AML-193 (cell line): ENCODE measurements at regions not wholly inside any gene's neighbourhood (a gene's known extent, or its start where the extent isn't known, plus 50 kb on each side); places are given as distances from the start of the nearest gene placed in this dataset.
"Not testable (repeated sequence)": the region's sequence is repeated elsewhere in the genome, so short reads cannot be mapped to it uniquely, and the experiment has no call there.

Source experiments
- DNase-seq, 2 experiments: peaks; one replicate each; lab custom pipeline; 2025; lab: John Stamatoyannopoulos, UW

DNA sequence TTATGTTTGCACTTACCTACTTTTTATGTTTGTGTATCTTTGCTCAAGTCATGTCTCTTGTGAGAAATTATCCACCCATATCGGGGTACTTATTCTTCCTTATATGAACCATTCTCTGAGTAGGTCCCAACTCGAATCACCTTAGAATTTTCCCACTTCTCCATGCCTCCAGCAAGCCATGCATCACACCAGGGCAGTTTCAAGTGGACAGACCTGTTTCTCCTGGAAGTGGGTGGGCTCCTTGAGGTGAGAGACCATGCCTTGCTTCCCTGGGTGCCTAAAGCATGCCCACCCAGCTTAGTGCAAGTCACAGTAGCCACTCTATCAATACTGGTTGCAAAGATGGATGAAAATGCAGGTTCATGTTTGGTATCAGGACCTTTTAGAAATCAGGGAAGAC lies 187.2 kb downstream of the KIT start:
- DNase-seq, result no peak

DNA sequence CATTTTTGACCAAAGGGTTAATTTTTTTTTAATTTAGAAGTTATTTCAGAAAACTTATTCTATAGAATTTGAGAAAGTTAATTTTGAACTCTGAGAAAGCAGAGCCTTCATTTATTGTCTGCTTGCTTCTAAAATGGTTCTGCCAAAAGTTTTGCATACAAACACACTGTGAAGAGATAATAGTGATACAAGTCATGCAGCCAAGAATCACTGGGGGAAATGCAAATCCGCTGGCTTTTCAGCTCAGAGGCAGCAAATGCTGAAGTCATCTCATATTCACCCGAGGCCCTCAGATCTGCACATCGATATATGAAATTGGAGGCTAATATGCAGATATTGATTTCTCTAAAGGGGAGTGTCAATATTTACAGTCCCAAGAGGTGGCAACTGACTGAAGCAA lies 186.2 kb downstream of the KIT start:
- DNase-seq, result no peak

DNA sequence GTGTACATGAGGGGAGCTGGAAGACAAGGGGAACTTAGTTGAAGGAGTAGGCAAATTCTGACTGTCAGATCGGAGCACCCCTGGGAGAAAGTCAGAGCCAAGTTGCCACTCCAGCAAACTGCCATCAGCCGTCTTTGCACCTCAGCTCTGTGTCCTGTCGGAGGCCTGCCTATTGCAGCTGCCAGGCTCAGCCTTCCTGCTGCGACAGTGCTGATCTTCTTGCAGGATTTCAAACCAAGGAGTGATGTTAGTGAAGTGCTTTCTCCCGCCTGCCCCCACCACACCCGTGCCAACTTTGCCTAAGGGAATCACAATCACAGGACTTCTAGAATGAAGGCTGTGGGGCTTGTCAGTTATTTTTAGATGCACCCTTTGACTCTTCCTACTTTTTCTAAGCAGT lies 185.3 kb downstream of the KIT start:
- DNase-seq, result no peak

DNA sequence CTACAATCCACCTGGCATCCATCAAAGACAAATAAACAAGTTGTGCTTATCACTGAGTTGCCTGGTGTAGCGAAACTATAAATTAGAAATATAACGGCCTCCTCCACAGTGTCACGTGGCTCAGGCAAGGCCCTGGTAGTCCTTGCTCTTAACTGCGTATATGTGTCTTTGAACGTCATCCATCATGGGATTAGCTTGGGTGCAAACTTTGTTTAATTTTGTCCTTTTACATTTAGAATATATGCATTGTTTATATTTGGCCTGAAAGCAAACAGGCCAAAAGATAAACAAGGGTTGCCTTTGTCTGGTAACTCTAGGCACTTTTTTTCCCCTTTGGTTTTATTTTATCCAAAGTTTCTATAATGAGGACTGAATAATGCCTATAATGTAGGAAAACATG lies 184.9 kb downstream of the KIT start:
- DNase-seq, result no peak

DNA sequence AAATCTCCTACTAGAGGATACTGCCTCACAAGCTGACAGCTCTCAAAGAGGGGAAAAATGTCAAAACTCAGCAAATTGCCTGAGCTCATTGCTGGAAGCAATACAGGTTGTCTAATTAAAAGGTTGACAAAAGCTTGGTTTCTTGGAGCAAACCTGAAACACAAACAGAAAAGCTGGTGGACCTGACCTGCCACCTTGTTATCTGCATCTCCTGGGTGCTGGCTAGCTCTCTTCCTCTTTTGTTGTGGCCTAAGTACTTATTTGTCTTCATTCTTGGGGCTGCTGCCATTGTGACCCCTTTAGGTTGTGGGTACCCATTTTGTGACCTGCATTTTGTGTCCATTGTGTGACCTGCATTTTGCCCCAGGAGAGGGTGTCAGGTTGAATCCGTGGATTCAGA lies 184.5 kb downstream of the KIT start:
- no peak for DNase-seq

DNA sequence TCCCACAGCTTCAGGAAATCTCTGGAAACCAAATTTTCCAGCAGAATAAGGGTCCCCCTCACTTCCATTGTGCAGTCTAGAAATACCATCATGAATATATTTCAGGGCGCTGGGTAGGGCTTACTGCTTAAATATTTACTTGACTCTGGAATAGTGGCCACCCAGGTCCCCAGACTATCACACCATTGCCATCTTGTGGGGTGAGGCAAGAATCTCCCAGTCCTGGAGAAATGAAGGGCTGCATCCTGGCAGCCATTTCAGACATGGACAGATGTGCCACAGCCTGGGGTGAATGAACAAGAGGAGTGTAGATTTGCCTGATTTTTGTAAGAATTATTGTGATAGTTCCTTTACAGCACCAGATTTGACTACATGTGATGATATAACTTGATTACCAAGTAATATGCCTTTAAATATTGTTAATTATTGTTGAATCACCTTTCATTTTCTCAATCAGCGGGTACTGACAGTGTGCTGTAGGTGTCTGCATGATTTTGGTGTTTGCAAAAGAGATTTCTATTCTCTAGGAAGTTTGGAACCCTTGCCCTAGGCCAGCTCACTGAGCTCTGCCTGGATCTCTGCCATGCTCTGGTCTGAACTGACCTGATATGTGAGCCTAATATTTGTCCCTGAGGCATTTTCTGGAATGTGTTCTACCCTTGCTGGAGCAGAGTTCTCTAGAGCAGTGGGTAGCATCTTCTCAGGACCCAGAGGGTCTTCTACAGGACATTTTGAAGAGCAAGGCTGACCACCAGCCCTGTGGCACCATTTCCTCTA lies 183.4 kb downstream of the KIT start:
- no peak for DNase-seq

GRCh38 chr4:54840430-54840829 lies 182.7 kb downstream of the KIT start:
- DNase-seq, result no peak

GRCh38 chr4:54838301-54838700 lies 180.5 kb downstream of the KIT start:
- DNase-seq, result no peak

GRCh38 chr4:54837576-54838140 lies 179.9 kb downstream of the KIT start:
- no peak for DNase-seq

- DNase-seq, result not testable (repeated sequence)
Measured at GRCh38 chr4:54828361-54828760, 170.6 kb downstream of the KIT start.

GRCh38 chr4:54823616-54824015 lies 165.9 kb downstream of the KIT start:
- DNase-seq, result no peak

DNA sequence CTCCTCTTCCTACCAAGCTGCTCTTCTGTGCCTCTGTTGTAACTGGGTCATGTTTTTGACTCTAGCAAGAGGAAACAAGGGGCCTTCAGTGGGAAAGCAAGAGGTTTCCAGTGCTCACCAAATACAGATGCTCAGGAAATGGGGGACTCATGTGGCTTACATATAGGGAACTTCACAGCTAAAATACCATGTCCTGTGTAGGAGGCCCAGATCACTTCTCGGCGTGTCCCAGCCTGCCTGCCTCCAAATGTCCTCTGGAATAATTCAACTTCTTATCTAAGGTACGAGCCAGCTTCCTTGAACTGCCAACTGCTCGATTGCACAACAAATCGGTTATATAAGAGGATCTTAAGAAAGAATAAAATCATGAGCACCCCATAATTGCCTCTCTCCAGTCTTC lies 161.3 kb downstream of the KIT start:
- no peak for DNase-seq

DNA sequence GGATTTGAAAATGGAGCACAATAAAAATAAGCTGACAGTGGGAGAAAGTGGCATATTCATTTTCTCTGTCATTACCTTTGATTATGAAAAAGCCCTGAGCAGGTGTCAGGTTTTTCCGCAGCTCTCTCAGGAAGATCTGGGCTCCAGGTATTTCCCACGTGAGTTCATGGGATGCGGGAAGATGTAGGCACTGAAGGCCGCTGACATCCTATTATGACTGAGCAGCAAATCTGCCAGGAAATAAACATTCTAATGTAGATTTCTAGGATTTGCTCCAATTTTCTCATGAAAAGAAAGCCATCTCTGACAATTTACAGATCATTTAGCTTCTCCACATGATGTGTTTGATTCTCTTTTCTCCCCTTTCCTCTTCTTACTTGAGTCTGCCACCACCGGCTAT lies 160.7 kb downstream of the KIT start:
- no peak for DNase-seq

- DNase-seq, result no peak
Measured at GRCh38 chr4:54813674-54814073, 155.9 kb downstream of the KIT start.

GRCh38 chr4:54806351-54806750 lies 148.6 kb downstream of the KIT start:
- DNase-seq, result no peak

GRCh38 chr4:54802336-54802735 lies 144.6 kb downstream of the KIT start:
- no peak for DNase-seq

DNA sequence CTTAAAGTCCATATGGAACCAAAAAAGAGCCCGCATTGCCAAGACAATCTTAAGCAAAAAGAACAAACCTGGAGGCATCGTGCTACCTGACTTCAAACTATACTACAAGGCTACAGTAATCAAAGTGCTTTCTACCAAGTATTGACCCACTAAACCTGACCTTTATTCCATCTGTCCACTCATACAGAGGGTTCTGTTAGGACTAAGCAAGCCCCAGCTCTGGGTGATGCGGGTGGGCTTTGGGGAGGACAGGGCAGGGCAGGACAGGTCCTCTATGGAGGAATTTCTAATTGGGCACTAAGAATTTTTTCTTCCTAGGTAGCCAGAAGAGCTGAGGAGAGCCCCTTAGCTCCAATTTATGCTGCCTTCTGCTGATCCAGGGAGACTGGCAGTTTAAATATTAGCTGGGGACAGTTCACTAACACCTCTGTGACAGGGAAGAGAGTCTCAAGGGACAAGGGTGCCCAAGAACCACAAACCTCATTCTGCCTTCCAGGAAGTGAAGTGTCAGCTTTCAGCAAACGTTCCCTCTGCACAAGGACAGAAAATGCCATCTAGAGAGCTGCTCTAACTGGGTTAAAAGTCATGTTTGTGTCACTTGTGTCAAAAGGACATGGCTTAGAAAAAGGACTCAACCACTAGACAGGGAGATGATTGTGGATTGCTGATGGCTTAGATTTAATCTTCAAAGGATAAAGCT lies 143.2 kb downstream of the KIT start:
- no peak for DNase-seq

GRCh38 chr4:54794579-54794978 lies 136.8 kb downstream of the KIT start:
- no peak for DNase-seq

DNA sequence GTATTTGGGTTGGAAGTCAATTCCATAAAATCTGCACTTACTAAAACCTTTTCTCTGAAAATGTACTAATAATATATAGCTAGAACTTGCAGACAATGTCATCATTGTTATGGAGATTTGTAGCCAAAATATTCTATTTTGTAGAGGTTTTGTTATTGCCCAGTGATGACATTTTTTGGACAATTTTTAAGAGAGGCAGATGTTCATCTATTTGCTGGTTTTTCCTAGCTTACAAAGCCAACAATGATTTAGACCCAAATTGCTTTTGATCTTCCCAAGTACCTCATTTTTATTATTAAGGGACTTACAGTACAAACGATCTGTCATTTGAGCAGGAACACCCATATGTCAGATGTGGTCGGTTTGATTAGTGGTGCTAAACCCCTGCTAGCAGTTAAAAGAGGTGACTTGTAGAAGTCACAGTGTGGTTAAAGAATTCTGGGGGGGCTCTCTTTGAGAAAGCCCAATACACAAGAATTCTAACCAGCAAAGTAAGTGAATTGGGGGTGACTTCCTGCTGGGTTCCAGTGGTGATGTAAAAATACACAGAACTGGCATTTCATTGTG lies 136.2 kb downstream of the KIT start:
- no peak for DNase-seq
